ENCODE measurements at regions not wholly inside any gene's neighbourhood (a gene's known extent, or its start where the extent isn't known, plus 50 kb on each side); places are given as distances from the start of the nearest gene placed in this dataset.

GRCh38 chr9:108709997-108710396 is 145.8 kb downstream of the ACTL7B start:
- TF ChIP-seq CTCF (IDR thresholded peaks at IDR 0.05), result no peak
- no peaks in the 10 kb centered on the region for H3K4me1 Mint-ChIP-seq
- DNase-seq, result no peak
- H3K27ac Mint-ChIP-seq, result no peak overlapping the region
- H3K27me3 Mint-ChIP-seq (ENCODE audit: low read depth, poor library complexity), result peaks cover 10% of the 10 kb centered on the region
- no peaks in the 10 kb centered on the region for H3K36me3 Mint-ChIP-seq (ENCODE audit: low read depth)
- H3K4me3 Mint-ChIP-seq, result no peak overlapping the region
- H3K9me3 Mint-ChIP-seq, result peaks cover 8% of the 10 kb centered on the region

- Mint-ChIP-seq H3K4me3 (no peak overlapping the region), H3K4me1 (no peaks in the 10 kb centered on the region), H3K9me3 (peaks cover under 1% of the 10 kb centered on the region), H3K27me3 (ENCODE audit: low read depth, poor library complexity) (peaks cover 10% of the 10 kb centered on the region), H3K36me3 (ENCODE audit: low read depth) (no peaks in the 10 kb centered on the region), H3K27ac (no peak overlapping the region)
- TF ChIP-seq CTCF (IDR thresholded peaks at IDR 0.05), result no peak
- DNase-seq, result no peak
Observed at GRCh38 chr9:108709126-108709525, 146.7 kb downstream of the ACTL7B start.

DNA sequence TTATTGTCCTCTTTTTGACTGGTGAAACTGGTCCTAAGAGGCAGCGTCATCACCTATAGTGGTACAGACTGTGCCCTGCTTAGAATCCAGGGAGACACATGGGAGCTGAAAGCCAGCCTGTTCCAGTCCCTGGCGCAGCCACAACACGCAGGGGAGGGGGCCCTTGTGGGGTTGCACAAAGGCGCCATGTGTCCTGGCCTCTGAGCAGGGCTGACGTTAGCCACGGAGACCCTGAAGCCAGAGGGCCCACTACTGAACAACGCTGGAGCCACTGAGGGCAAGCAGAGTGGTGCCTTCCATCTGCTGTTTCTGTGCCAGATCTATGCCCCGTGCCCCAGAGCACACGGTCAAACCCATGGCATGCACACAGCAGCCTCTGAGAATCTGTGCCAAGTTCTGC is 147.3 kb downstream of the ACTL7B start:
- Mint-ChIP-seq H3K4me3 (no peak overlapping the region), H3K27ac (no peak overlapping the region), H3K4me1 (no peaks in the 10 kb centered on the region), H3K9me3 (no peaks in the 10 kb centered on the region), H3K27me3 (ENCODE audit: low read depth, poor library complexity) (peaks cover 10% of the 10 kb centered on the region), H3K36me3 (ENCODE audit: low read depth) (no peaks in the 10 kb centered on the region)
- no peak for TF ChIP-seq CTCF (IDR thresholded peaks at IDR 0.05)
- DNase-seq, result no peak

DNA sequence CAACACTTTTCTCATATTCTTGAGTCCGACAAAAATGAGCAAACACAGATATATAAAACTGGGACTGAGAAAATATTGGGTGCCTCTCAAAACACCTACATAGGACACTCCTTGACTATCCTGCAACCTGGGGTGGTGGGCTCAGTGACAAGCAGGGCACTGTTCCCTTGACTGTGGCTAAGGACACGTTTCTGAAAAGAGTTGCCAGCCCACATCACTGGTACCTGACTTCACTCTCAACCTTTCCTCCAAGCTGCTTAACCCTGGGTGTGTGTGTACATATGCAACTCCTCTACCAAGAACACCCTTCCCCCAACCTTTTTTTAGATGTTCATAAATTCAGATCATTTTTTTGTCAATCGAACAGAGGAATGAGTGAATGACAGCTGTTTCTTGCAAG is 148.7 kb downstream of the ACTL7B start:
- Mint-ChIP-seq H3K4me1 (no peaks in the 10 kb centered on the region), H3K9me3 (no peaks in the 10 kb centered on the region), H3K27me3 (ENCODE audit: low read depth, poor library complexity) (peaks cover 5% of the 10 kb centered on the region), H3K4me3 (no peak overlapping the region), H3K36me3 (ENCODE audit: low read depth) (no peaks in the 10 kb centered on the region), H3K27ac (no peak overlapping the region)
- TF ChIP-seq CTCF (IDR thresholded peaks at IDR 0.05), result no peak
- no peak for DNase-seq

DNA sequence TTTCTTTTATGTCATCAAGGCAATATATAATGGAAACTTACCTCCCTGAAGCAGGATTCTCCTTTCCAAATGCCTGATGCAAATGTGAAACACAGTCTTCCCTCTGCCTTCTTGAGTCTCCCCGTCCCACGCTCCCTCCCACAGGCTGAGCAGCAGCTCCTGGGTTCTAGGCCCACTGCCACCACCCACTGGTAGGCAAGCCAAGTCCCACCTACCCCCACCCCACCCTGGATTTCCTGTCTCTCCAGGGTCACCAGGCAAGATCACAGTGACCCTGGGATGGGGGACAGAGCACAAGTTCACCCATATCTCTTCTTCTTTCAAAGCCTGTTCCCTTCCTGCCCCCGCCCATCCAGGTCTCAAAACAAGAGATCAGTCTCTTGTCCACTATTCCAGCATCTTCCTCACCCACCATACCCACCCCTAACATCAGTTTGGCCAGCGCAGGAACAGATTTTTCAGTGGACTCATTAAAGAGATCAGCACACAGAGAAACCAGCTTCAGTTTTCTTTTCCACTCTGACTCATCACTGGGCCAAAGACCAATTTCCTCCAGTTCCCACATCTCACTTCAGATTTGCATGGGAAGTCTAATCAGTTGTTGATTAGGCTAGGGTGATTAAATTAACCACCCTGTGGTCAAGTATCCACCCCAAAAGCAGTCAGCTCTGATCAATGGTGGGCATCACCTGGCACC is 151.5 kb downstream of the ACTL7B start:
- H3K9me3 Mint-ChIP-seq, result no peaks in the 10 kb centered on the region
- TF ChIP-seq CTCF (IDR thresholded peaks at IDR 0.05), result no peak
- H3K36me3 Mint-ChIP-seq (ENCODE audit: low read depth), result no peaks in the 10 kb centered on the region
- peaks cover 3% of the 10 kb centered on the region for H3K27me3 Mint-ChIP-seq (ENCODE audit: low read depth, poor library complexity)
- no peaks in the 10 kb centered on the region for H3K4me1 Mint-ChIP-seq
- no peak for DNase-seq
- H3K4me3 Mint-ChIP-seq, result no peak overlapping the region
- no peak overlapping the region for H3K27ac Mint-ChIP-seq

DNA sequence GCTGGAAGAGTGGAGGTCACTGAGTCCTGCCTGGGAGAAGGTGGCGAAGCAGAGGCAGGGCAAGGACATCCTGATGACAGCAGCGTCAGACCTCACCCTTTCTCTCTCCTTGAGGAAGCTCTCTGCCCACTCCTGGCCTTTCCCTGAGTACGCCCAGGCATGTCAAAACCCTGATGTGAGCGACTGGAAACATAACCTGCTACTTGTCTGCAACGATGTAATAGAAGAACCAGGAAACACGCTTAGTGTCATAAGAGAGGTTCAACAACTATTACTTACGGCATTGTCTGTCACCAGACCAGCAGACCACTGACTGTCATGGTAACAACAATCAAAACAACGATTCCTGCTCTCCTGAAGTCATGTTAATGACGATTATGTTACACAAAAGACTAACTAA is 152.4 kb downstream of the ACTL7B start:
- Mint-ChIP-seq H3K36me3 (ENCODE audit: low read depth) (no peaks in the 10 kb centered on the region), H3K27me3 (ENCODE audit: low read depth, poor library complexity) (peaks cover 5% of the 10 kb centered on the region), H3K4me3 (no peak overlapping the region), H3K9me3 (no peaks in the 10 kb centered on the region), H3K27ac (no peak overlapping the region), H3K4me1 (no peaks in the 10 kb centered on the region)
- no peak for DNase-seq
- TF ChIP-seq CTCF (IDR thresholded peaks at IDR 0.05), result no peak

All from nephron progenitor cell (in vitro differentiated cells).